ENCODE measurements at regions not wholly inside any gene's neighbourhood (a gene's known extent, or its start where the extent isn't known, plus 50 kb on each side); places are given as distances from the start of the nearest gene placed in this dataset.

GRCh38 chr3:182473191-182473710 lies 320.1 kb upstream of the ATP11B start:
- DNase-seq (no peak), ATAC-seq (ENCODE audit: low read depth) (no peak)
- CTCF ChIA-PET: no interaction called here
- H3K9me3 ChIP-seq (ENCODE audit: control extremely low read depth in 1 of 3, control insufficient read depth in 2 of 3, insufficient read depth in 1 of 3, low read length in 2 of 3): no peaks in the 10 kb centered on the region
- H3K27ac ChIP-seq (ENCODE audit: low read length in 2 of 2): no peak overlapping the region
- H3K9me3 Mint-ChIP-seq (ENCODE audit: insufficient read depth): no peaks in the 10 kb centered on the region
- H3K4me1 ChIP-seq (ENCODE audit: control insufficient read depth in 2 of 2, insufficient read depth in 2 of 2, low read length in 2 of 2): no peaks in the 10 kb centered on the region
- no peak overlapping the region for H3K9ac ChIP-seq (ENCODE audit: low read length)
- no peak overlapping the region for H3K4me2 ChIP-seq (replicated peaks; ENCODE audit: low read depth, low read length, poor library complexity, severe bottlenecking)
- no peak overlapping the region for H2AFZ ChIP-seq (ENCODE audit: insufficient read depth, low read depth, low read length, poor library complexity, severe bottlenecking)
- no peaks in the 10 kb centered on the region for H4K20me1 ChIP-seq (ENCODE audit: control insufficient read depth, insufficient read depth, low read length, poor library complexity, severe bottlenecking)
- no peak overlapping the region for H3K4me3 ChIP-seq (ENCODE audit: control extremely low read depth in 1 of 5, extremely low read depth in 1 of 5, insufficient read depth in 1 of 5, low read depth in 2 of 5, low read length in 4 of 5)
- TF ChIP-seq CTCF (IDR thresholded peaks at IDR 0.05): no peak
- TF ChIP-seq EZH2 (IDR thresholded peaks at IDR 0.05; ENCODE audit: borderline replicate concordance, insufficient read depth, low read depth, low read length, poor library complexity, severe bottlenecking): no peak
- no peaks in the 10 kb centered on the region for H3K79me2 ChIP-seq (ENCODE audit: control insufficient read depth, insufficient read depth, low read length)
- no peaks in the 10 kb centered on the region for H3K36me3 ChIP-seq (replicated peaks in 1 of 2; ENCODE audit: control extremely low read depth in 1 of 2, control insufficient read depth in 1 of 2, extremely low read depth in 1 of 2, insufficient read depth in 2 of 2, low read length in 1 of 2)
- H3K4me3 Mint-ChIP-seq: no peak overlapping the region
- no peaks in the 10 kb centered on the region for H3K4me1 Mint-ChIP-seq
- intact Hi-C loops (cut with micrococcal nuclease): no loop called here
- H3K27me3 ChIP-seq (replicated peaks in 1 of 4; ENCODE audit: control extremely low read depth in 1 of 4, control insufficient read depth in 3 of 4, insufficient read depth in 4 of 4, low read length in 3 of 4): no peaks in the 10 kb centered on the region
- no peaks in the 10 kb centered on the region for H3K27me3 Mint-ChIP-seq
- POLR2A ChIA-PET: no interaction called here
- H3K27ac Mint-ChIP-seq: no peak overlapping the region
- WGBS (ENCODE audit: insufficient coverage): no CpG with 5 or more reads among the region's 1 CpG

GRCh38 chr3:182478369-182478768 lies 314.9 kb upstream of the ATP11B start:
- H3K9ac ChIP-seq (ENCODE audit: low read length): no peak overlapping the region
- Mint-ChIP-seq H3K4me1 (no peaks in the 10 kb centered on the region), H3K27ac (no peak overlapping the region), H3K27me3 (peaks cover 6% of the 10 kb centered on the region), H3K9me3 (ENCODE audit: insufficient read depth) (peaks cover 3% of the 10 kb centered on the region), H3K4me3 (no peak overlapping the region)
- no peak for DNase-seq
- no peak overlapping the region for H3K27ac ChIP-seq (ENCODE audit: low read length in 2 of 2)
- H2AFZ ChIP-seq (ENCODE audit: insufficient read depth, low read depth, low read length, poor library complexity, severe bottlenecking): no peak overlapping the region
- no peaks in the 10 kb centered on the region for H3K4me1 ChIP-seq (ENCODE audit: control insufficient read depth in 2 of 2, insufficient read depth in 2 of 2, low read length in 2 of 2)
- H3K79me2 ChIP-seq (ENCODE audit: control insufficient read depth, insufficient read depth, low read length): no peaks in the 10 kb centered on the region
- no peaks in the 10 kb centered on the region for H3K27me3 ChIP-seq (replicated peaks in 1 of 4; ENCODE audit: control extremely low read depth in 1 of 4, control insufficient read depth in 3 of 4, insufficient read depth in 4 of 4, low read length in 3 of 4)
- TF ChIP-seq EZH2 (IDR thresholded peaks at IDR 0.05; ENCODE audit: borderline replicate concordance, insufficient read depth, low read depth, low read length, poor library complexity, severe bottlenecking): no peak
- TF ChIP-seq CTCF (IDR thresholded peaks at IDR 0.05): no peak
- no peaks in the 10 kb centered on the region for H4K20me1 ChIP-seq (ENCODE audit: control insufficient read depth, insufficient read depth, low read length, poor library complexity, severe bottlenecking)
- no peak for ATAC-seq (ENCODE audit: low read depth)
- ChIA-PET POLR2A (no interaction called here), CTCF (no interaction called here)
- H3K9me3 ChIP-seq (ENCODE audit: control extremely low read depth in 1 of 3, control insufficient read depth in 2 of 3, insufficient read depth in 1 of 3, low read length in 2 of 3): no peaks in the 10 kb centered on the region
- H3K36me3 ChIP-seq (replicated peaks in 1 of 2; ENCODE audit: control extremely low read depth in 1 of 2, control insufficient read depth in 1 of 2, extremely low read depth in 1 of 2, insufficient read depth in 2 of 2, low read length in 1 of 2): no peaks in the 10 kb centered on the region
- H3K4me2 ChIP-seq (replicated peaks; ENCODE audit: low read depth, low read length, poor library complexity, severe bottlenecking): no peak overlapping the region
- H3K4me3 ChIP-seq (ENCODE audit: control extremely low read depth in 1 of 5, extremely low read depth in 1 of 5, insufficient read depth in 1 of 5, low read depth in 2 of 5, low read length in 4 of 5): no peak overlapping the region
- intact Hi-C loops (cut with micrococcal nuclease): no loop called here
